ENCODE measurements at regions not wholly inside any gene's neighbourhood (a gene's known extent, or its start where the extent isn't known, plus 50 kb on each side); places are given as distances from the start of the nearest gene placed in this dataset.

DNA sequence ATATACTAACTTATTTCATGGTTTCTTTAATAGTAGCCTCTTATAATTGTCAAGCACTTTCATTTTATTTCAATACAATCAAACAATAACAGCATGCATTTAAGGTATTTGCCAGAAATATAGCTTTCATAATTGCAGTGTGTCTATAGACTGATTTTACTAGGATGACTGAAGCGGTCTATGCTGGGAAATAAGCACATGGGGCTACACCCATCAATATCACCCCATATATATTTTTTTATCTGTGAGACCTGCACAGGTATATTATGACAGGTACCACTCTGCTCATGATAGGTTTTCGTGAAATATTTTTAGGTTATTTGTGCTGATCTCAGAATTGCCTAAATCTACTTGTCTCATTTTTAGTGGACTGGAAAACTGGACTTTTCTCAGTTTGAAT, 229.1 kb upstream of the PITX2 start:
- TF ChIP-seq, protein P1, sequence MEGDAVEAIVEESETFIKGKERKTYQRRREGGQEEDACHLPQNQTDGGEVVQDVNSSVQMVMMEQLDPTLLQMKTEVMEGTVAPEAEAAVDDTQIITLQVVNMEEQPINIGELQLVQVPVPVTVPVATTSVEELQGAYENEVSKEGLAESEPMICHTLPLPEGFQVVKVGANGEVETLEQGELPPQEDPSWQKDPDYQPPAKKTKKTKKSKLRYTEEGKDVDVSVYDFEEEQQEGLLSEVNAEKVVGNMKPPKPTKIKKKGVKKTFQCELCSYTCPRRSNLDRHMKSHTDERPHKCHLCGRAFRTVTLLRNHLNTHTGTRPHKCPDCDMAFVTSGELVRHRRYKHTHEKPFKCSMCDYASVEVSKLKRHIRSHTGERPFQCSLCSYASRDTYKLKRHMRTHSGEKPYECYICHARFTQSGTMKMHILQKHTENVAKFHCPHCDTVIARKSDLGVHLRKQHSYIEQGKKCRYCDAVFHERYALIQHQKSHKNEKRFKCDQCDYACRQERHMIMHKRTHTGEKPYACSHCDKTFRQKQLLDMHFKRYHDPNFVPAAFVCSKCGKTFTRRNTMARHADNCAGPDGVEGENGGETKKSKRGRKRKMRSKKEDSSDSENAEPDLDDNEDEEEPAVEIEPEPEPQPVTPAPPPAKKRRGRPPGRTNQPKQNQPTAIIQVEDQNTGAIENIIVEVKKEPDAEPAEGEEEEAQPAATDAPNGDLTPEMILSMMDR (IDR thresholded peaks at IDR 0.05): no peak
- TF ChIP-seq POLR2A (IDR thresholded peaks at IDR 0.05): no peak
